Hematopoietic multipotent progenitor cell (in vitro differentiated cells): ENCODE measurements at regions not wholly inside any gene's neighbourhood (a gene's known extent, or its start where the extent isn't known, plus 50 kb on each side); places are given as distances from the start of the nearest gene placed in this dataset.
"Not testable (repeated sequence)": the region's sequence is repeated elsewhere in the genome, so short reads cannot be mapped to it uniquely, and the experiment has no call there.

Experiments used
- DNase-seq, 3 donors: peaks; one replicate each; pipeline ENCODE4 v3.0.0-alpha.2; 2011 to 2015; ENCODE audit warnings: low read depth in 2 of 3, low spot score in 2 of 3

GRCh38 chr2:208607694-208608093, 201.1 kb downstream of the PTH2R start:
- no peak for DNase-seq

DNA sequence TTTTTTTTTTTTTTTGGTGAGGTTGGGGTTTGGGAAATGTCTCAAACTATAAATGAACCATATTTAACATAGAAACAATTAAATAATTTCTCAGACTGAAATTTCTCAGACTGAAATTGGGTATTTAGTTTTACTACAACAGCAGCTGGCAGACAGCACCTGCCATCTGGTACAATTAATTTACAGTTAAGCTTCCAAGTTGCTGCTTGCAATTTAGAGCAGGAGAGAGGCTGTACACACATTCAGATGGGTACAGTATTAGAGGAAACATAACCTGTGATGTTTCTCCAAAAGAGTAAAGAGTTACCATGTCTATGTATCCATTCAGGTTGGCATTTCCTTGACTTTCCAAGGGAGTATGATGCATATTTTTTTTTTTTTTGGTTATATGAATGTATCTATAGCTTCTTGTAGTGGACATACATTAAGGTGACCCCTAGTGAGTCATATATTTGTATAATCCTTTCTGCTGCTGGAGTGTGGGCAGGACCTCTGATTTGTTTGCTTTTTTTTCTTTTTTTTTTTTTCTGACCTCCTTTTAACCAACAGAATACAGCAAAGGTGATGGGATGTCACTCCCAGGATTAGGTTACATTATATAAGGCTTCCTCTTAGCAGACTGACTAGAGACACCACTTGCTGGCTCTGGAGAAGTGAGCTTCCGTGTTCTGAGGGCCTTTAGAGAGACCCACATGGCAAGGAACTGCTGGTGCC, 201.7 kb downstream of the PTH2R start:
- DNase-seq = no peak

DNA sequence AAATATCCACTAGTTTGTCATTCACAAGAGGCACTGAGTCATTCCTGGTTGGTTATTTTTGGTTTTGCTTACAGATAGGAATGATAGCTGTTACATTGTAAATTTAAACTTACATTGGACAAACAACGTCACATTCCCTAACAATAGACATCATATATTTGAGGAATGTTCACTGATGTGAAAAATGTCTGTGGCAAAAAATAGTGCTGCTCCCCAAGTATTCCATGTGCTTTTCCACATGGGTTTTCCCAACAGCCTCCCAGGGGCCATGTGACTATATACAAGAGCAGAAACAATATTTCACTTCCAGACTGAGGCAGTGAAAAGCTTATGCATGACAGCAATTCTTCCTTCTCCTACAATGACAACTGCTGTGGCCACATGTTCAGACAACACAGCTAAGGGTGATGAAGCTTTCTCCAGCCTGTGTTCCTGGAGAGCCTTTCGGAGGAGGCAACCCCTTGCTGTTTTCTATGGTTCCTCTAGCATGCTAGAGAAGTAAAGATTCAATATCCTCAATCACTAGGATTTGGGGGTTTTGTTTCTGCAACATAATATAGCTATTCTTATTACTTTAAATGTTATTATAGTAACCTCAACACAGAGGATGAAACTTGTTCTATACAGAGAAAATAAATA, 202.7 kb downstream of the PTH2R start:
- no peak for DNase-seq

- not testable (repeated sequence) for DNase-seq
Observed at GRCh38 chr2:208615675-208616074, 209.1 kb downstream of the PTH2R start.

DNA sequence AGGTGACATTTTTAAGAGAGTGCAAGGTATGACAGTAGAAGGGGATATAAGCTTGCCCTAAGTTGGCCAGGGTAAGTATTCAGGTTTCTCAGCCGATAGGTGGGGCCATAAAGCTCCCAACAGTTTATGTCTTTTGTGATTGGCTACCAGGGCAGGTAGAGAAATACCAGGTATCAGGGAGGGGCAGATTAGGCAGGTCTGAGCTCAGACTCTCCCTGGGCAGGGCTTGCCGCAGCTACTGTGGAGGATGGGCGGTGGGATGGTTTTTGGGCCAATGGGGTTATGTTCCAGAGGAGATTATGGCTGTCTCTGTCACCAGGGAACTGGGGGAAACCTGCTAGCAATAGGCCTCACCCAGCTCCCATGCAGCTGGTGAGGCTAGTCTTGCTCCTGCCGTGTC, 211.6 kb downstream of the PTH2R start:
- DNase-seq = no peak

- no peak for DNase-seq
Observed at GRCh38 chr2:208619993-208620392, 213.4 kb downstream of the PTH2R start.

DNA sequence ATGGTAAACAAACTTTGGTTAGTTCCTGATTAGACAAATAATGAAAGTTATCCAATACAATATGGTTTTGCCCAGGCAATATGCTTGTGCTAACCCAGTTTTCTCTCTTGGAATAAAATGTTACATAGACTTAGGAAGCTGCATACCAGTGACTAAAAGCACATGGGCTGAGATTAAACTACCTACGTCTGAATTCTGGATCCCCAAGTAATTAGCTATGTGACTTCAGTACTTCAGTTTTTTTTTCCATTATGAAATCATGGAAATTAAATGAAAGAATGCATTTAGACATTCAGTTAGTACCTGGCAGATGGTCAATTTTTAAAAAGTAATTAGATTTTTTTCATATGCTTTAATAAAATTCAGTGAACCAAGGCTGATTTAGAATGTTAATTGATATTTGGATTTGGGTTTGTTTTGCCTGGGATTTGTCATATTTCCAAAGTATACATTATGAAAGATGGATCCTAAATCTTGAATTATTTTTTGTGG, 213.9 kb downstream of the PTH2R start:
- DNase-seq = no peak

GRCh38 chr2:208627110-208627884, 220.7 kb downstream of the PTH2R start:
- DNase-seq = no peak

DNA sequence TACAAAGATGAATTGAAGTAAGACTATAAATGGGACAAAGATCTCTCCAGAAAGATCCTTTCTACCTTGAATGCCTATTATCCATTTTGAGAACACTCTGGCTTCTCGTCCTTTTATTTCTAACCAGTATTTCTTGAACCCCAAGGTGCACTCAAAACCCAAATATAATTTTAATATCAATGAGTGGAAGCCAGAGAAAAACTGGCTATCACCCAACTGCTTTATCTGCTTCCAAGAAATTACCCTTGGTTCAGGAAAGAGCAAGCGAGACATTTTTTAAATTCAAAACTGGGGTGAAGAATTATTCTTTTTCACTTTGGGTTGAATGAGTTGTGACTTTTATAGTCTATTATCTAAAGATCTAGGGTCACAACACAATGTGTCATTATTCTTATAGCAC, 221.3 kb downstream of the PTH2R start:
- no peak for DNase-seq

- no peak for DNase-seq
Observed at GRCh38 chr2:208638059-208638458, 231.5 kb downstream of the PTH2R start.

DNA sequence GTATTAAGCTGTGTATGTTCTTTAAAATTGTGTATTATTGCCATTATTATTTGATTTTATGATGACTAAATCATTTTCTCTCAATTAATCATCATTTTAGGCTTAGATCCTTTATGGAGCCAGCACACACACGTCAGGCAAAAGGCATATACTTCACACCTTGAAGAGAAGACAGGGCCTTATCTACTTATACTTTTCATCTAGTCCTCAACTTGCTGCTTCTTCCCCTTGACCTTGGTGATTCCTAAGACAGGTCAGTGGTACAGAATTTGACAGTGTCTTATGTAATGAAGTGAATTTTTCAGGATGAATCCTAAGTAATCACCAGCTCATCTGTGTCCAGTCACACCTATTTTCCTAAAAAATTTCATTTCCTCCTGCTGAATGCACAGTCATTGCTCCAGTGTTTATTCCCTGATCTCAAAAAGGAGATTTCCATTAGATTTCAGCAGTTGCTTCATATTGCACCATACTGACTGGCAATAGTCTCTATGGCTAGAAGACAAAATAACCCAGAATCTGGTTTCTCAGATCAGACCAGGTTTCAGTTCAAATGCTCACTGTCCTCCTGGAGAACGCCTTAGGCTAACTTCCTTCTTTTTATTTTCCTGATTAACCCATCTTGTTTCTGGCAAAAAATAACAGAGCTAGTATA, 235.7 kb downstream of the PTH2R start:
- no peak for DNase-seq

- DNase-seq = no peak
Observed at GRCh38 chr2:208643145-208643544, 236.6 kb downstream of the PTH2R start.

DNA sequence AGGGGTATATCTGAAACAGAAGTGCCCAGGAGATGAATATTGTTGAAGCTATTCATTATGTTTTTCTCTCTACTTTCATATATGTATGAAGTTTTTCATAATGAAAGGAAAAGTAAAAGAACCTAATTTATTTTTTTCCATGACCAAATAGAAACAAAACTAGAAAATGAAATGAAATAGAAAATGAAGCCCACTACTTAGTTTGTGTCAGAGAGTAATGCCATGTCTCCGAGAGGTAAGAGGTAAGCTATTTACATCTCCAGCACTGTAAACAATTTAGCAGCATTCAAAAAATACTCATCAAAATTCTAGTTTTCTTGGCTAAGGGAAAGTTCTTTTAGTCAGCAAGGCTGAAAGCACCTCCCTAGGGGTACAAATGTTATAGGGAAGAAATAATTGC, 238.6 kb downstream of the PTH2R start:
- DNase-seq = no peak

- no peak for DNase-seq
Observed at GRCh38 chr2:208648368-208648767, 241.8 kb downstream of the PTH2R start.

DNA sequence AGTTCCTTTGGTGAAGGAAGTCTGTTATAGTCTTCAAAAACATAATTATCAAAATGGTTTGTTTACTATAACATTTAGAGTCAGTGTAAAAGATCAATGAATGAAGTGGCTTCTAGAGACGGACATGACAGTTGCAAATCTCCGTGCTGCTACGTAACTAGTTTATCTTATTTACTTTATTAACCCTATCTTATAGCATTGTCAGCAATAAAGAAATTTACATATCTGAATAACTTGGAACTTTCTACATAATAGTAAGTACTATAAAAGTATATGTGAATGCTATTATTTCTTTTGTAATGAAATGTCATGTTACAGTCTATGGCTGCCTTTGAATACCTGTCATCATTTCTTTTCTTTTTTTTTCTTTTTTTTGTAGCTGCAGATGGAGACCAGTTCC, 246.8 kb downstream of the PTH2R start:
- DNase-seq = no peak

DNA sequence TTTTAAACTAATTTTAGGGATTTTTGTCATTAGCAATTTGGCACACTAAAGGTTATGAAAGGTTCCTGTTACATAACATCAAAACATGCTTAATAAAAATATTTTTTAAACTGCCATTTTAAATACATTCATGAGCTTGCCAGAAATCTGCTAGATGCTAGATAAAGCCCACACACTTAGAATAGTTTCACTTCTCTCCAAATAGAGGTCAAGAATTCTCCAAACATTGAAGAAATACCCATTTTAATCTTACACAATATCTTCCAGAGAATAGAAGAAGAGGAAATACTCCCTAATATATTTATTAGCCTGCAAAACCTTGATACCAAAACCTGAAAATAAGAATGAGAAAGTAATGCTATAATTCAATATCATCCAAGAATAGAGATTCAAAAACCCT, 247.5 kb downstream of the PTH2R start:
- no peak for DNase-seq

GRCh38 chr2:208657468-208657867, 250.9 kb downstream of the PTH2R start:
- DNase-seq = no peak

DNA sequence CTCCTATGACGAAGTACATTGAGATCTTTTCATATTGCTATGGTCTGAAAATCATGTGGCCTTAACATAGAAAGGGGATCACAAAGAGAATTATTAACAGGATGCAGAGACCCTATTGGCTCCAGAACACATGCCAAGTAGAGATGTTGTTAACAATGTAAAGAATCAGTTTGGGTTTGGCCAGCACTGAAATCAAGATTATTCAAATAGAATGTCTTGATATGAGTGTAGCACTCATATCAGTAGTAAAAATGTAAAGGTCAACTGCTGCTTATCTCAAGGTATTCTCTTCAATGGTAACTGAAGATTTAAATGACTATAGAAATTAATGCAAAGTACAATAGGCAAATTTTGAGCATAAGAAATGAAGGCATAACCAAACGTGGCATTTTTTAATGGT, 262.8 kb downstream of the PTH2R start:
- DNase-seq = no peak

DNA sequence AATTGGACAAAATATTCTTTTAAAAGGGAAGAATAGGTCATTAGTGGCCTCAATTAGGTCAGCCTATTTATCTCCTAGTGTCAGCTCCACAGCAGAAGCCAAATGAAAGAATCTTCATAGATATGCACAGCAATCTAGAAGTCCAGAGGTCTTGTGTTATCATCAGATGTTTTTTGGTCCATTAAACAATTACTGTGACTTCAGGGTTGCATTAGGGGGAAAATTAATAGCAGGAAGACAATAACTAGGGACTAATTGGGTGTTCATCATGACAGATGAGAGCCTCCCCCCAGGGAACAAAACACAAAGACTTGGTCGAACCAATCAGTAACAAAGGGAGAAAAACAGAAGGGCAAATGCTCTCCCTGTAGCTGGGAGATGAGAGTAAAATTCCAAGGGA, 264.7 kb downstream of the PTH2R start:
- DNase-seq = no peak

GRCh38 chr2:208671886-208672680, 265.5 kb downstream of the PTH2R start:
- DNase-seq = no peak
